UCSD-AML1 (cell line): ENCODE measurements at regions not wholly inside any gene's neighbourhood (a gene's known extent, or its start where the extent isn't known, plus 50 kb on each side); places are given as distances from the start of the nearest gene placed in this dataset.
"Not testable (repeated sequence)": the region's sequence is repeated elsewhere in the genome, so short reads cannot be mapped to it uniquely, and the experiment has no call there.

Experiments used
- DNase-seq: peaks from one replicate; lab custom pipeline; 2025; ENCODE audit not compliant: unreplicated experiment; lab: John Stamatoyannopoulos, UW

GRCh38 chr6:84581494-84582259 is 182.7 kb downstream of the TBX18 start:
- no peak for DNase-seq

- DNase-seq: no peak
Measured at GRCh38 chr6:84579404-84579803, 185.0 kb downstream of the TBX18 start.

GRCh38 chr6:84576029-84576428 is 188.4 kb downstream of the TBX18 start:
- DNase-seq: no peak

GRCh38 chr6:84575264-84575663 is 189.1 kb downstream of the TBX18 start:
- no peak for DNase-seq

GRCh38 chr6:84569882-84570281 is 194.5 kb downstream of the TBX18 start:
- DNase-seq: no peak

- DNase-seq: no peak
Measured at GRCh38 chr6:84568971-84569370, 195.4 kb downstream of the TBX18 start.

- not testable (repeated sequence) for DNase-seq
Measured at GRCh38 chr6:84565718-84566117, 198.7 kb downstream of the TBX18 start.

- no peak for DNase-seq
Measured at GRCh38 chr6:84560436-84561390, 203.7 kb downstream of the TBX18 start.

GRCh38 chr6:84556541-84557335 is 207.7 kb downstream of the TBX18 start:
- DNase-seq: no peak

- DNase-seq: no peak
Measured at GRCh38 chr6:84554706-84555105, 209.7 kb downstream of the TBX18 start.

- no peak for DNase-seq
Measured at GRCh38 chr6:84554074-84554473, 210.3 kb downstream of the TBX18 start.

GRCh38 chr6:84553527-84553926 is 210.9 kb downstream of the TBX18 start:
- DNase-seq: no peak

- no peak for DNase-seq
Measured at GRCh38 chr6:84551797-84552196, 212.6 kb downstream of the TBX18 start.

- DNase-seq: no peak
Measured at GRCh38 chr6:84549917-84550316, 214.5 kb downstream of the TBX18 start.

- no peak for DNase-seq
Measured at GRCh38 chr6:84547341-84547801, 217.0 kb downstream of the TBX18 start.

GRCh38 chr6:84546427-84546914 is 217.9 kb downstream of the TBX18 start:
- DNase-seq: no peak

GRCh38 chr6:84539122-84539856 is 225.1 kb downstream of the TBX18 start:
- DNase-seq: no peak

GRCh38 chr6:84536885-84537638 is 227.3 kb downstream of the TBX18 start:
- no peak for DNase-seq

- DNase-seq: no peak
Measured at GRCh38 chr6:84528201-84528600, 236.2 kb downstream of the TBX18 start.

GRCh38 chr6:84526631-84527030 is 237.8 kb downstream of the TBX18 start:
- DNase-seq: no peak
